ENCODE measurements at regions not wholly inside any gene's neighbourhood (a gene's known extent, or its start where the extent isn't known, plus 50 kb on each side); places are given as distances from the start of the nearest gene placed in this dataset.

DNA sequence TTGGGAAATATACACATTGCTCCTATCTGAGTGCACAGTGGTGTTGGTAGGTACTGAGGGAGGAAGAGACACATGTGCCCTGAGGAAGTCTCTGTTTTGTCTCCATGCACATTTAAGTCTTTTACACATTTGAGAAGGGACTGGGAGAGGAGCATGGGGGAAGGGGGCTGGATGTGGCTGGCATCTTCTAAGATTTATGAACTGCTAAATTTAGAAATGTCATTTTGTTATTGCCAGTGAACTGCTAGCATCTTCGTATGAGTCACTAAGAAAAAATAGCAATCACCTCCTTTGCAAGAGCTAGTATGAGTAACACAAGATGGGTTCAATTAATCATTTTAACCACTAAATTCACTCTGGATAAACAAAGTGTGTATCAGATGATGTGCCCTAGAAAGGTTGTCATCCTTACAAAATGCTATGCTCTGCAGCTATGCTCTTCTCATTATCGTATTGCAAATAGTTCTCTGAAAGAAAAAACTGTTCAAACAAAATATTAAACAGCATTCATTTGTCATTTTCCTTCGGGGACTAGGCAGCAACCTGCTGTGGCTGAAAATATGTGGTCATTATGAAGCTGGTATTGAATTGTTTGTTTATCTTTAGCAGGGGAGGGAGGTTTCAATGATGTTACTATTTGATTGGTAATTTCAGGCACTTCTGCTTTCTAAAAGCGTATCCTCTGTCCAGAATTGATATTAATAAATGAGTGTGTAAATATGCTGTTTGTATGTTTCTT lies 236.5 kb downstream of the DMRTA1 start:
- DNase-seq = no peak
- no peak overlapping the region for H3K27ac Mint-ChIP-seq
- H3K27me3 Mint-ChIP-seq = no peaks in the 10 kb centered on the region
- H3K36me3 Mint-ChIP-seq (ENCODE audit: low read depth) = no peaks in the 10 kb centered on the region
- H3K4me1 Mint-ChIP-seq = peaks cover 5% of the 10 kb centered on the region
- CTCF ChIA-PET = no interaction called here
- POLR2A ChIA-PET = no interaction called here
- no peaks in the 10 kb centered on the region for H3K9me3 Mint-ChIP-seq
- H3K4me3 Mint-ChIP-seq = no peak overlapping the region

DNA sequence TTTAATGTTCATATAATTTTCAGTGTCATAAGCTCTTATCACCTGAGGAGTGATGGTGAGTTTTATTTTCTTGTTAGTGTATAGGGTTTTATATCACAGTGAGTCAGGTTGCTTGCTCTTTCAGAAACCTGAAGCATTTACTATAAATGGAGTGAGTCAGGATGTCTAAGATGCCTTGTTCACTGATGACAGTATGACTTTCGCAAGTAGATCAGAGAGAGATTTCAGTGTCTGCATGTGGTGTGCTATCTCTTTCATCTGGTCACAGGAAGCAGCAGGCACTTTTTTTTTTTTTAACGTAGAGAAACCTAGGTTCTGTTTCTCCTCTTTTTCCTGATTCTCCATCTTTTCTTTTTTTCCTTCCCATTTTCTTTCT lies 237.1 kb downstream of the DMRTA1 start:
- no peak overlapping the region for H3K4me3 Mint-ChIP-seq

DNA sequence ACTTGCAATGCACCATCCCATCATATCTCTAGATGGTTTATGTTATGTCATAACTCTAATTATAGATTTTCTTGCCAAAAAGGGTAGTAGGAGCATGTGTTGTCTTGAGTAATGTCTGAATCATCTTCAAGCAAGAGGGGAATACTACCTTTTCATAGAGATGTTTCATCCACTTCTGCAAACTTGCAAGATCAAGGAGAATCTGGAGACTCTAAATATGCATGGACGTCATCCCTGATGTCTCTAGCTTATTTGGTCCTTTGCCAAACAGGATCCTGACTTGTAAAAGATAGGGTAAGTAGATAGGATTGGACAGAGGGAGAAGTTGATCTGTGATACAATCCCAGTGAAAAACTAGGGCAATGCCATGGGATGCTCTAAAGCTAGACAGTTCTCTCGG lies 246.5 kb downstream of the DMRTA1 start:
- H3K4me1 Mint-ChIP-seq = no peaks in the 10 kb centered on the region
- POLR2A ChIA-PET = no interaction called here
- H3K9me3 Mint-ChIP-seq = peaks cover 6% of the 10 kb centered on the region
- no peak overlapping the region for H3K27ac Mint-ChIP-seq
- no peaks in the 10 kb centered on the region for H3K36me3 Mint-ChIP-seq (ENCODE audit: low read depth)
- no peaks in the 10 kb centered on the region for H3K27me3 Mint-ChIP-seq
- CTCF ChIA-PET = no interaction called here
- DNase-seq = no peak
- no peak overlapping the region for H3K4me3 Mint-ChIP-seq

More for the DNA sequence above, 237.1 kb downstream of the DMRTA1 start:
- POLR2A ChIA-PET = no interaction called here
- CTCF ChIA-PET = no interaction called here
- Mint-ChIP-seq H3K36me3 (ENCODE audit: low read depth) (no peaks in the 10 kb centered on the region), H3K27me3 (no peaks in the 10 kb centered on the region), H3K27ac (no peak overlapping the region), H3K4me1 (peaks cover 5% of the 10 kb centered on the region), H3K9me3 (peaks cover 2% of the 10 kb centered on the region)
- DNase-seq = no peak

DNA sequence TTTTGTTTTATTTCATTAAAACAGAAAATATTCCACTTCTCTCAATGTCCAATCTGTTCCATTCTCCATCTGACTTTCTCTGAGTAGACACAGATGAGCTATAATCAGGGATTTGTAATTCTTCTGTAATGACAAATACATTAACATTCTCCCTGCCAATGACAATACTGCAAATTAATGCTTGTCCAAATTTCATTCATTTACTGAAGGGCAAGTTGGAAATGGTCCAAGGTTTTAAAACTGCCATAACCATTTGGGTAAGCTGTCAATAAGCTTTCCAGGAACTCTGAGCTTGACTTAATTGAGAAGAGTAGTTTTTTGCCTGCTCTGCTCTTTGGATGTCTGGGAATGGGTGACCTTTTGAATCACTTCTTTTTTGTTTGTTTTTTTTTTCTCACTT lies 253.5 kb downstream of the DMRTA1 start:
- CTCF ChIA-PET = no interaction called here
- no peak overlapping the region for H3K27ac Mint-ChIP-seq
- H3K27me3 Mint-ChIP-seq = no peaks in the 10 kb centered on the region
- H3K36me3 Mint-ChIP-seq (ENCODE audit: low read depth) = no peaks in the 10 kb centered on the region
- no peak for DNase-seq
- no peaks in the 10 kb centered on the region for H3K4me1 Mint-ChIP-seq
- POLR2A ChIA-PET = no interaction called here
- peaks cover 6% of the 10 kb centered on the region for H3K9me3 Mint-ChIP-seq
- no peak overlapping the region for H3K4me3 Mint-ChIP-seq

DNA sequence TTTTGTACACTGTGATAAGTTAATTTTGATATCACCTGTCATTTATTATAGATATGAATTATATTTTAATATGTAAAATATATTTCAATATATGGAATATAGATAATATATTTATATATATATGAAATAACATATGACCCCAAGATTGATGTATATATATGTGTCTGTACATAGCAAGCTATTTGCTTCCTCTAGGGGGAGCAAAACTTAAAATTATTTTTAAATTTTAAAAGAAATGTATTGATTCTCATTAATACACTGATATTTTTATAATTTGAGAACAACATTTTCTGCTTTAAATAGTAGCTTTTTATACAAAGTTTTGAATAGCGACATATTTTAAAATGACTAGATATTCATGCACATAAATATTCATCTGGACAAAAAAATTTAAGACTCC lies 272.0 kb downstream of the DMRTA1 start:
- CTCF ChIA-PET = no interaction called here
- peaks cover 5% of the 10 kb centered on the region for H3K9me3 Mint-ChIP-seq
- no peaks in the 10 kb centered on the region for H3K4me1 Mint-ChIP-seq
- H3K27ac Mint-ChIP-seq = no peak overlapping the region
- POLR2A ChIA-PET = no interaction called here
- DNase-seq = no peak
- no peak overlapping the region for H3K4me3 Mint-ChIP-seq
- H3K36me3 Mint-ChIP-seq (ENCODE audit: low read depth) = no peaks in the 10 kb centered on the region
- no peaks in the 10 kb centered on the region for H3K27me3 Mint-ChIP-seq

DNA sequence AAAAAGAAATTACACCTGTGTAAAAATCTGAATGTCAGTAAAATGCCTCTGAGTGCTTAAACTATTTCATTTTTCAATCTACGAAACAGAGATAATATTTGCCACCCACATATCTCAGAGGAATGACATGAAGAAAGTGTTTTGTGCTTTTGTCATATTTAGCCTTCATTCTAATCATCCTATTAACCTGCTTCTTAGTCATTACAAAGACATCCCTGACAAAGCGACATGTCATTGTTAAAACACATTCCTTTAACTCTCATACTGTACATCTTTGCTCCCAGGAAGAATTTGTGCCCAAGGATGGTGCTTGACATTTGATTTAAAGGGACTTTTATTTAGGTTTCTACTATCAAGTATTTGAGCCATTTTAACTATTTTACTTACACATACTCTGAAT lies 275.9 kb downstream of the DMRTA1 start:
- DNase-seq = no peak
- ChIA-PET POLR2A (no interaction called here), CTCF (no interaction called here)
- no peaks in the 10 kb centered on the region for H3K4me1 Mint-ChIP-seq
- H3K36me3 Mint-ChIP-seq (ENCODE audit: low read depth) = no peaks in the 10 kb centered on the region
- H3K27me3 Mint-ChIP-seq = no peaks in the 10 kb centered on the region
- no peak overlapping the region for H3K4me3 Mint-ChIP-seq
- H3K27ac Mint-ChIP-seq = no peak overlapping the region
- peaks cover 3% of the 10 kb centered on the region for H3K9me3 Mint-ChIP-seq

DNA sequence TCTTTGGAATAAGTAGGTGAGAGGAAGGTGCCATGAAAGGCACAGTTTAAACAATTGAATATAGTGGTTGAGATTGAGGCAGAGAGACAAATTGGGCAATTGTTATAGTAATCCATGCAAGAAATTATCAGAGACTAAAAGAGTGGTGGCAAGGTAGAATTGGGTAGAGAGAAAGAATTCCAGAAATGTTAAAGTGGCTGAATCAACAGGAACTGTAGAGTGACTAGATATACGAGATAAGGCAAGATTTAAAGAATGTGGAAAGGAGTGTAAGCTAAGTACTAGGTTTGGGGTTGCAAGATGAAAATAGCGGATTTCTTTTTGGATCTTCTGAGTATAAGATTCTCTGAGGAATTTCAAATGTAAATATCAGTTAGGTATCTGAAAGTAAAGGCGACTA lies 285.2 kb downstream of the DMRTA1 start:
- CTCF ChIA-PET = no interaction called here
- H3K4me3 Mint-ChIP-seq = no peak overlapping the region
- no peaks in the 10 kb centered on the region for H3K4me1 Mint-ChIP-seq
- no peaks in the 10 kb centered on the region for H3K27me3 Mint-ChIP-seq
- POLR2A ChIA-PET = no interaction called here
- H3K36me3 Mint-ChIP-seq (ENCODE audit: low read depth) = no peaks in the 10 kb centered on the region
- no peak overlapping the region for H3K27ac Mint-ChIP-seq
- H3K9me3 Mint-ChIP-seq = peaks cover 4% of the 10 kb centered on the region
- DNase-seq = no peak

DNA sequence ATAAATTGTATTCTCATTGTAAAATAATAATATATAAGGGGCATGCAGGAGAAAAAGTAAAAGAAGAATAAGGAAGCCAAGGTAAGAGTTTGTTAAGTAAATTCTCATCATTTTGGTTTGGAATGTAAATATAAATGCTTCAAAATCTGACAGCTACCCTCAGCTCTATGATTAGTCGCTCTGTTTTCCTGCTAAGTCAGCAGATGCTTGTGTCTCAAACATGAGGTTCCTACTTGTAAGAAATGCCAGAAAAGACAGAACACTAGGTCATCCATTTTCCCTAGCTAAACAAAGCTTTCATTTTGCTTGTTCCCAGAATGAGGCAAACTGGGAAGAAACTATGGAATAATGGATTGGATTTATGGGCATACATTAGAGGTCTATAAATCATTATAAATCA lies 293.1 kb downstream of the DMRTA1 start:
- H3K27ac Mint-ChIP-seq = no peak overlapping the region

DNA sequence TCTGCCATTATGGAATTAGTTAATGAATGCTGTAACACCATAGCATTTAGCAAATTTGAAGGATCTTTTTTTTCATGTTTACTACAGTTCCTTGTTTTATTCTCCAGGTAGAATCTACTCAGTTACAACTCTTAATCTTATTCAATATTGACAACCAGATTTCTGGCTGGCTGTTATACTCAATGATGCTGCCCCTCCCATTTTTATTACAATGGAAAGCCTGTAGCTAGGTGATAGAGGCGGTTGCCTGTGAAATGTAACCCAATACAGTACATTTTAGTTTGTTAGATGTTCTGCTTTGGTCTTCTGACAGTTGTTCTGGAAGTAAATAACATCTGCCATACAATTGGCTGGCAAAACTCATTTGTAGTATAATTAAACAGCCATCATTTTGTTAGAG lies 294.2 kb downstream of the DMRTA1 start:
- H3K27ac Mint-ChIP-seq = no peak overlapping the region
- H3K4me1 Mint-ChIP-seq = no peaks in the 10 kb centered on the region
- no peak overlapping the region for H3K4me3 Mint-ChIP-seq
- ChIA-PET POLR2A (no interaction called here), CTCF (no interaction called here)
- H3K9me3 Mint-ChIP-seq = peaks cover 7% of the 10 kb centered on the region
- no peak for DNase-seq
- no peaks in the 10 kb centered on the region for H3K36me3 Mint-ChIP-seq (ENCODE audit: low read depth)
- no peaks in the 10 kb centered on the region for H3K27me3 Mint-ChIP-seq

More for the DNA sequence above, 293.1 kb downstream of the DMRTA1 start:
- no peak overlapping the region for H3K4me3 Mint-ChIP-seq
- no peak for DNase-seq
- ChIA-PET POLR2A (no interaction called here), CTCF (no interaction called here)
- no peaks in the 10 kb centered on the region for H3K36me3 Mint-ChIP-seq (ENCODE audit: low read depth)
- H3K27me3 Mint-ChIP-seq = no peaks in the 10 kb centered on the region
- peaks cover 7% of the 10 kb centered on the region for H3K9me3 Mint-ChIP-seq
- H3K4me1 Mint-ChIP-seq = no peaks in the 10 kb centered on the region

DNA sequence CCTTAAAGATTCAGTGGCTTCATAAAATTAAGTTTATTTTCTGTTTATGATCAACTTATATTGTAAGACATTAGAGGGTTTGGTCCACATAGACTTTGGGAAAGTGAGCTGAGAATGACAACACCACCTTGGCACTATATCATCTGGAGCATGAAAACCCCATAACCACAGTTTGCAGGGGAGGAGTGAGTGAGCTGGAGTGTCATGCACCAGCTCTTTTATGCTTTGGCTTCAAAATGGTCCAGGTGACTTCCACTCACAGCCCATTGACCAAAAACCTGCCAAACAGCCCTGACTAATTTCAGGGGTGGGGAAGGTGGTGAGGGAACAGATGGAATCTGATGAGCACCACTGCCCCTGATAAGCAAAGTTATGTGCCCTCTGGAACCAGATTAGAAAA lies 295.8 kb downstream of the DMRTA1 start:
- ChIA-PET CTCF (no interaction called here), POLR2A (no interaction called here)
- Mint-ChIP-seq H3K27ac (no peak overlapping the region), H3K27me3 (no peaks in the 10 kb centered on the region), H3K9me3 (peaks cover 7% of the 10 kb centered on the region), H3K4me3 (no peak overlapping the region), H3K4me1 (no peaks in the 10 kb centered on the region), H3K36me3 (ENCODE audit: low read depth) (no peaks in the 10 kb centered on the region)
- no peak for DNase-seq

DNA sequence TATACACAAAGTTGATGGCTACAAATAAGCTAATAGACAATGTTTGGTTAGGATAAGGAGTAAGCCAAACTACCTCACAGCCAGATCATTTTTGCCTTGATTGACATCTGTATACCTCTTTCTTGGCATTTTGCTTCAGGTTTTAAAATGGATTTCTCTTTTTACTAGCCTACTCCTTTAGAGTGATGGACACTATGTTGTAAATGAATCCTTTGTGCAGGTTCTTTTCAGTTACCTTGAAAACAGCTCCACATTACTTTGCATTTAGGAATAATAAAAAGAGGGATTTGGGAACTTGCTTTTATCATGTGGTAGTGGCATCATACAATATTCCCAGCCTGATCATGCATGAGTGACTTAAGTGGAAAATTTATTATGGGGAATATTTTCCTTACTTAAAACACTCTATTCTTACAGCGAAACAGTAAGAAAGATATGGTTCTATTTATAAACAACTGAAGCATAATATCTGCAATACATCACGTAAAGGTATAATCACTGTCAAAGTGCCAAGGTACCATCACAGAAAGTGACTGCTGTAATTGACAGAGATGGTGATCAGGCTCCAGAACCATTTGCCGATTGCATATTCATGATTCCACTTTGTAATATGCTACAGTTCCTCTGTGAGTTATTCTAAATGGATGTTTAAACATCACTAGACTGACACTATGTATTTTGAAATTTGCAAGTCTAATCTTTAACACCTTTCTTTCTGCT lies 327.0 kb downstream of the DMRTA1 start:
- CTCF ChIA-PET = no interaction called here
- H3K27me3 Mint-ChIP-seq = no peaks in the 10 kb centered on the region

DNA sequence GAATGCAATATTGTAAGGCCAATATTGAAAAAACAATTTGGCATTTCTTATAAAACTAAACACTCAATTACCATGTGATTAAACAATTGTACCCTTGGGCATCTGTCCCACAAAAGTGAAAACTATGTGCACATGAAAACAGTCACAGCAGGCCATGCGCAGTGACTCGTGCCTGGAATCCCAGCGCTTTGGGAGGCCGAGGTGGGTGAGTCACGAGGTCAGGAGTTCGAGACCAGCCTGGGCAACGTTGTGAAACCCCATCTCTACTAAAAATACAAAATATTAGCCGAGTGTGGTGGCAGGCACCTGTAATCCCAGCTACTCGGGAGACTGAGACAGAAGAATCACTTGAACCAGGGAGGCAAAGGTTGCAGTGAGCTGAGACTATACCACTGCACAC lies 343.7 kb downstream of the DMRTA1 start:
- peaks cover 13% of the 10 kb centered on the region for H3K9me3 Mint-ChIP-seq
- H3K27me3 Mint-ChIP-seq = no peaks in the 10 kb centered on the region
- H3K27ac Mint-ChIP-seq = no peak overlapping the region

More for the DNA sequence above, 327.0 kb downstream of the DMRTA1 start:
- no peak for DNase-seq
- POLR2A ChIA-PET = no interaction called here
- Mint-ChIP-seq H3K4me3 (no peak overlapping the region), H3K36me3 (ENCODE audit: low read depth) (no peaks in the 10 kb centered on the region), H3K4me1 (no peaks in the 10 kb centered on the region), H3K9me3 (peaks cover 3% of the 10 kb centered on the region), H3K27ac (no peak overlapping the region)

DNA sequence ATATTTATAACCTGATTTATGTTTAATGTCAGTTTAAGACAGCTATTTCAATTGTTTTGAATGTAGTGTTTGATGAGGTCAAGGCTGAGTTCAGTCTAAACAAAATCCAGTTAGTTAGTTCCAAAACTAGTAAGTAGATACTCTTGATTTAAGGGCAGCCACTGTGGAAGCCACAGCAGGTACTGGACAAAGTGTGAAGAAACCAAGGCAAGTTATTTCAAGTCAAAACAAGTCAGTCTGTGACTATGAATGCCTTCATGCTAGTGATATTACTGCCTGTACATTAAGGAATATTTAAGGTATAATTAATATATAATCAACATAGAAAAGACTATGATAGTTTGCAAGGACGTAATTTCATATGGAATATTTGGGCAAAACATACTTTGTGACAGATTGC lies 362.3 kb downstream of the DMRTA1 start:
- no peaks in the 10 kb centered on the region for H3K27me3 Mint-ChIP-seq
- no peak for DNase-seq
- H3K4me3 Mint-ChIP-seq = no peak overlapping the region
- H3K9me3 Mint-ChIP-seq = peaks cover 4% of the 10 kb centered on the region
- ChIA-PET CTCF (no interaction called here), POLR2A (no interaction called here)
- H3K36me3 Mint-ChIP-seq (ENCODE audit: low read depth) = no peaks in the 10 kb centered on the region
- H3K4me1 Mint-ChIP-seq = no peaks in the 10 kb centered on the region
- H3K27ac Mint-ChIP-seq = no peak overlapping the region

More for the DNA sequence above, 343.7 kb downstream of the DMRTA1 start:
- no peak for DNase-seq
- Mint-ChIP-seq H3K36me3 (ENCODE audit: low read depth) (no peaks in the 10 kb centered on the region), H3K4me3 (no peak overlapping the region), H3K4me1 (no peaks in the 10 kb centered on the region)
- ChIA-PET POLR2A (no interaction called here), CTCF (no interaction called here)

DNA sequence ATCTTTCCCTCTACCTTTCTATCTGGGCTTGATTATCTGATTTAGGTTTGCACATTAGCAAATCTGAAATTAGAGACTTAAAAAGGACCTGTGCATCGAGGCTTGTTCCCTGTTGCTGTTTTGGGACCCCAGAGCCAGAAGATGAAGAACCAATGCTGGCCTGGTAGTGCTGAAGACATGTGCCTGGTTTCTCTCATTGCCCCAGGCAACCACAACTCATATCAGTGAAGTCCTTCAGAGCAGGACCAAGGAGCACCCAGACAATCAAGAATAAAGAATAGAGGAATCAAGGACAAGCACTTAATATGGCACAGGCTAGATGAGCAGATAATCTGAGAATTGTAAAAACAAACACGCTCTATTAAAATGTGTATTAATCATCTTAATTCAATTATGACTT lies 362.7 kb downstream of the DMRTA1 start:
- Mint-ChIP-seq H3K36me3 (ENCODE audit: low read depth) (no peaks in the 10 kb centered on the region), H3K27me3 (no peaks in the 10 kb centered on the region), H3K4me3 (no peak overlapping the region), H3K4me1 (no peaks in the 10 kb centered on the region), H3K9me3 (peaks cover 4% of the 10 kb centered on the region), H3K27ac (no peak overlapping the region)
- ChIA-PET CTCF (no interaction called here), POLR2A (no interaction called here)
- DNase-seq = no peak
